Femur (tissue), 1 donor: ENCODE measurements at regions not wholly inside any gene's neighbourhood (a gene's known extent, or its start where the extent isn't known, plus 50 kb on each side); places are given as distances from the start of the nearest gene placed in this dataset.
"Not testable (repeated sequence)": the region's sequence is repeated elsewhere in the genome, so short reads cannot be mapped to it uniquely, and the experiment has no call there.

ENCODE experiments used
- DNase-seq: peaks from one replicate; pipeline ENCODE4 v3.0.0-alpha.2; 2017

DNA sequence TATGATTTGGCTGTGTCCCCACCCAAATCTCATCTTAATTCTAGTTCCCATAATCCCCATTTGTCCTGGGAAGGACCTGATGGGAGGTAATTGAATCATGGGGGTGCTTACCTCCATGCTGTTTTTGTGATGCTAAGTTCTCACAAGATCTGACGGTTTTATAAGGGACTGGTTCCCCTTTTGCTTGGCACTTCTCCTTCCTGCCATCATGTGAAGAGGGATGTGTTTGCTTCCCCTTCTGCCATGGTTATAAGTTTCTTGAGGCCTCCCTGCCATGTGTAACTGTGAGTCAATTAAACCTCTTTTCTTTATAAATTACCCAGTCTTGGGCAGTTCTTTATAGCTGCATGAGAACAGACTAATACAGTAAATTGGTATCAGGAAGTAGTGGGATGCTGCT, 114.1 kb downstream of the ZNF648 start:
- no peak for DNase-seq

DNA sequence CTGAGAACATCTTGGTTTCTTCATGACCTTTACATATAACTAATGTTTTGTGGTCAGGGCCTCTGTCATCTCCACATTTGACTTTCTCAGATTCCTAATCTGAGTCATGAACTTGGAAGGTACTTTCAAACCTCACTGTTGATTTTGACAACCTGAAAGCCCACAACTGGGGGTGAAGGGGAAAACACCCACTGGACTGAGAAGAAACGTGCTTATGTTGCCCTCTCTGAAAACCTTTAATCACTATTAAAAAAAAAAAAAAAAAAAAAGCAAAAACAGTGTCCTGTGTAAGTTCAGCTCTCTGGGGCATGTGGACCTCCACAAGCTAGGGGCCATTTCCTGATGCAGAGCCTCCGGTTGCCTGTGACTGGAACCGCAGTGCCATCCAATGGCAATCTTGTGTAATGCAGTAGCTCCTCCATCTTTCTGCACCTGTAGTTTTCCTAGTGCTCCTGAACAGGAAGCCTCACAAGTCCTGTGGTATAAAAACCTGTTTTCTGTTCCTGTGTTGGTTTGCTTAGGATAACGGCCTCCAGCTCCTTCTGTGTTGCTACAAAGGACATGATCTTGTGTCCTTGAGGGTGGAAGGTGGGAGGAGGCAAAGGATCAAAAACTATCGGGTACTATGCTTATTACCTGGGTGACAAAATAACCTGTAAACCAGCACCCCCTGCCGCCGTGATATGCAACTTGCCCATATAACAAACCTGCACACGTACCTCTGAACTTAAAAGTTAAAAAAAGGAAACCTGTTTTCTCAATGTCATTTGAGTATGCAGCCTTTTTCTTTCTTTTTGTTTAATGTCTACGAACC, 124.5 kb downstream of the ZNF648 start:
- DNase-seq = peak; percentile 29

DNA sequence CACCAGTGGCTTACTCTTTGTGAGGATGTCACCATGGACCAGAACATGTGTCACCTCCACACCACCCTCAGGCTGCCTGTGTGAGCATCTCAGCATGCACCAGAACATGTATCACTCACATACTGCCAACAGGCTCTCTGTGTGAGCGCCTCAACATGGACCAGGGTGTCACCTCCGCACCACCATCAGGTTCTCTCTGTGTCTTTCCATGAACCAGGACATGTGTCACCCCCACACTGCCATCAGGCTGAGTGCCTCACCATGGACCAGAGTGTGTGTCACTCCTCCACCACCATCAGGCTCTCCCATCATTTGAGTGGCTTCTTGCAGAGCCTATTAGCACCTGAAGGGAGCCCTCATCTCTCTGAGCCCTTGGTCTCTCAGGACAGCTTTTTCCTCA, 125.2 kb downstream of the ZNF648 start:
- DNase-seq = no peak

DNA sequence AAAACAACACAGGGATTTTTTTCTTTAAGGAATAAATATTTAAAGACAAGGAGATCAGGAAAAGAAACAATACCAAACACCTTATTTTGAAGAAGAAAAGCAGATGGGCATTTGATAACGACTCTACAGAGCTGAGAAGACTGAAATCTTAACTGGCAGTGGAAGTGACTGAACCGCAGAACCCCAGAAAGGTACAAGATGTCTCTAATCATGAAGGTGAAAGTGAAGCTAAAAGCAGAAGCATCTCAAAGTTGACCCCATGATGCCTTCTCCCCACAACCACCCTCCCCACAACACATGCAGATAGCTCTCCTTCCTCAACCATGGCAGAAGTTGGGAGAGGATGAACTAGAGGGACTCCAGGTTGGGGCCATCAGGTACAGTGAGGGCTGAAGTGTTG, 129.6 kb downstream of the ZNF648 start:
- DNase-seq = no peak

DNA sequence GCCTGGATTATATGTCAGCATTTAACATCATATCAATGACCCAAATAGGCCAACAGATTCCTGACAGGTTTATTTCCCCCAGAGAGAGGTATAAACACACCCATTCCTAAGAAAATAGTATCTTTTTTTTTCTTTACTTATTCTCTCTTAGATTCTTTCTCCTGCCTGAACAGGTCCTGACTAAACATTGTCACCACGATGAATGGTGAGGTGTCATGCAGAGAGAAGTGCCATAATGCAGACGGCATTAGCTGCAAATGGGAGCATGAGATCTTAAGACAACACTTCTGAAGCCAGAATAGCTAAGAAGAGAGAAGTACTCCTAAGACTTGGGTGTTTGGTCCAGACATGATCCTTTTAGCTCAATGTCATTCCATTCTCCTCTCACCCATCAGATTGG, 131.3 kb downstream of the ZNF648 start:
- DNase-seq = no peak

DNA sequence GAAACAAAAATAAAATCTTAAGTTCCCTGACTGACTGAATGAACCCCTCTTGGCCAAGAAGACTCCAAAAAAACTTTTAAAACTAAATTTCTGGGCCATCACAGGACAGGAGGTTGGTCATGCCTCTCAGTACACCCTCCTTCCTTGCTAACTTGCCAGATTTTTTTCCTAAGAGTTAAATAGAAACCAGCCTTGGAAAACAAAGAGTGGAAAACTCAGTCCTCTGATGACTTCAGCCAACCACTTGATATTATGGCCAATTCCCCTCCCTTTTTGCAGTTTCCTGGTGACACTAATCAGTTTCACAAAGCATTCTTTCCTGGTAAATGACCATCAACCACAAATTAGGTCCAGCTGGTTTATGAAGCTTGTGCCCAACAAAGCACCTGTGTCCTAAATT, 134.8 kb downstream of the ZNF648 start:
- DNase-seq = no peak

DNA sequence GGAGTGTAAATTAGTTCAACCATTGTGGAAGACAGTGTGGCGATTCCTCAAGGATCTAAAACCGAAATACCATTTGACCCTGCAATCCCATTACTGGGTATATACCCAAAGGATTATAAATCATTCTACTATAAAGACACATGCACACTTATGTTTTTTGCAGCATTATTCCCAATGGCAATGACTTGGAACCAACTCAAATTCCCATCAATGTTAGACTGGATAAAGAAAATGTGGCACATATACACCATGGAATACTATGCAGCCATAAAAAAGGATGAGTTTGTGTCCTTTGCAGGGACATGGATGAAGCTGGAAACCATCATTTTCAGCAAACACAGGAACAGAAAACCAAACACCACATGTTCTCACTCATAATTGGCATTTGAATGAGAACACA, 137.5 kb downstream of the ZNF648 start:
- DNase-seq = not testable (repeated sequence)

DNA sequence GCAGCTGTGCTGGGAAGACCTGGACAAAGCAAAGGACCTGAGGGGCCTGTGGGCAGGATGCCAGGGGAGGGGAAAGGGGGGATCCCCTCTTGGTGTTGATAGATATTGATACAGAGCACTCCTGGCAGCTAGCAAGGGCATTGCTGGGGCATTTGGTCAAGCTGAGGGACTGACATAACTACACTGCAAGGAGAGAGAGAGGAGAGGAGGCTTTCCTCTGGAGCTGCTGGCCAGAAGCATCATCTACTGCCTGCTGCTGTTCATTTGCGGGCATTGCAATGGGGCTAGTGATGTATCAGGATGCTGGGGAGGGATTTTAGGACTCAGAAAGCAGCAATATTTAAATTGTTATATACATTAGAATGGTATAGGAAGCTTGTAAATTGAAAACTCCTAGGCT, 142.0 kb downstream of the ZNF648 start:
- no peak for DNase-seq

DNA sequence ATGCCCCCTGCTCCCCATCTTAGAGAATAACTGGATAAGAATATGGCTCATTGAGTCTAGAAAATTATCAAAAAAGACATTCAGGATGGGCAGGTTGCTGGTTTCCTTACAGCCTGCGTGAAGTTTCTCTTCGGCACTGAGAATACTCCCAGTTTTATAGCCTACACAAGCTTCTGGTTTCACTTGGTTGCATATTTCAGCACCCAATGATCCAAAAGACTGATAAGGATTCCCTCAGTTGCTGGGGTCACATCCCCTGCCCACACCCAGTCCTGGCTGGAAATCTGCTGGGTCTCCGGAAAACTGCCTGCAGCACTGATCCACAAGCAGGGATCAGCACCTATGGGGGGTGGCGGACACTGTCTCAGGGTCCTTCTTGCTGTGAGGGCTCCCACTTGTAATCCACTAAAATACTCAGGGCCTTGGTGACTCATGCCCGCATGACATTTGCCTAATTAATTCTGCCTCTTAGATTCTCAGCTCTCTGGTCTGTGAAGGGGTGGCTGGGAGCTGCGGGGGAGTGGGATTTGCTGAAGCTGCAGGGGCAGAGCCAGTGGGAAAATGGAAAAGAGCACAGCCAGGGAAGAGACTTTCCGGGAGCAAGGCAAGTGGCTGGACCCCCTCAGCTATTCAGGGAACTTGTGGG, 142.5 kb downstream of the ZNF648 start:
- no peak for DNase-seq

DNA sequence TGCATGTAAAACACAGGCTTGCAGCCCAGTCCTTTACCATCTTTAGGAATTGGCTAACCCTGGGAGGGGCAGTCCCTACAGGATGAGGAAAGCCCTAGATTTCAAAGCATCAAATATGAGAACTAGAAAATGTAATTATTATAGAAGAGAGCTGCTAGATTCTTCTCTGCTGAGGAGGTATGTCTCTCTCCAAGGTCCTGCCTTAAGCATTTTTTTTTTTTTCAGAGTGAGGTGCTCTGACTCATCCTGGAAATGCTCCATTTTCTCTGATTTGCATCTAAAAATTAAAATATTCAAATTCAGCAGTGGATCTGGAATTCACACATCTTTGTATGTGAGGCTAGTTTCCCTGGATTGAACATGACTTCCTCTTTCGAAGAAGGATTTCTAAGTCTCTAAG, 149.8 kb downstream of the ZNF648 start:
- DNase-seq = no peak

DNA sequence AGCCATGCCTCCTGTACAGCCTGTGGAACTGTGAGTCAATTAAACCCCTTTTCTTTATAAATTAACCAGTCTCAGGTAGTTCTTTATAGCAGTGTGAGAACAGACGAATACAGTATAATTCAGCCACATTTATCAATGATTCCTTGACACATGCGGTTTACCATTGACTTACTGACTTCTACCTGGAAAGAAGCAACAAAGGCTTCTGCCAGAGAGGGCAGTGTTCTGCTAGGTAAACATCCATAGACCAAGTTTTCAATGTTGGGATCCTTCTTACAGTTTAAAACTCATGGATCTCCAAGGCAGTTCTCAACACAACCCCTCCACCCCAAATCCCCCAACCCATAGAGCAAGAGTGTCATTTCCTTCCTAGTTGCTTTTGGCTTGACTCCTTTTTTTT, 150.6 kb downstream of the ZNF648 start:
- DNase-seq = no peak

DNA sequence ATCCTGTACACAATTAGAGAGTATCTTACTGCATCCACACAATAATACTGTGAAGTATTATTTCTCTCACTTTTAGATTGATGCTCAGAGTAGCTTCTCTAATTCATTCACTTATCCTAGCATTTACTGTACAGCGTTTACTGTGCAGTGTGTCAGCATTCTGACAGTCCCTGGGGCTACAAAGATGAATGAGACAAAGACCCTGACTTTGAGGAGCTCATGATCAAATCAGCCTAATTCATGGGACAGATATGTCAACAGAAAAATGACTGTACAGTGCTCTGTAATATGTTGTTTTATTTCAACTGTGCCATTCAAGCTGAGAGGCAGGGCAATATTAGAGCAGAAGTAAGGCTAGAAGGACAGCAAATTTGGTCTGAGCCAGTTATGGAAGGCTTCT, 152.5 kb downstream of the ZNF648 start:
- DNase-seq = no peak

DNA sequence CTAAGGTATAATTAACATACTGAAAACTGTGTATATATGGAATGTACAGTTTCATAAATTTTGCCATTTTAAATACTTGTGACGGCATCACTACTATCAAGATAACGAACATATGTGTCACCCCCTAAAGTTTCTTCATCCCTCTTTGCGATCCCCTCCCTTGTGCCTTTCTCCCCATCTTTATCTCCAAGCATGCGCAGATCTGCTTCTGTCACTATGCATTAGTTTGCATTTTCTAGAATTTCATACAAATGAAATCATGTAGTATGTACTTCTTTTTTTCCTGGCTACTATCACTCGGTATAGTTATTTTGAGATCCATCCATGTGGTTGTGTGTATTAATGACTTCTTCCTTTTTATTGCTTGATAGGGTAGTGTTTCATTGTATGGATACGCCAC, 154.9 kb downstream of the ZNF648 start:
- DNase-seq = no peak

DNA sequence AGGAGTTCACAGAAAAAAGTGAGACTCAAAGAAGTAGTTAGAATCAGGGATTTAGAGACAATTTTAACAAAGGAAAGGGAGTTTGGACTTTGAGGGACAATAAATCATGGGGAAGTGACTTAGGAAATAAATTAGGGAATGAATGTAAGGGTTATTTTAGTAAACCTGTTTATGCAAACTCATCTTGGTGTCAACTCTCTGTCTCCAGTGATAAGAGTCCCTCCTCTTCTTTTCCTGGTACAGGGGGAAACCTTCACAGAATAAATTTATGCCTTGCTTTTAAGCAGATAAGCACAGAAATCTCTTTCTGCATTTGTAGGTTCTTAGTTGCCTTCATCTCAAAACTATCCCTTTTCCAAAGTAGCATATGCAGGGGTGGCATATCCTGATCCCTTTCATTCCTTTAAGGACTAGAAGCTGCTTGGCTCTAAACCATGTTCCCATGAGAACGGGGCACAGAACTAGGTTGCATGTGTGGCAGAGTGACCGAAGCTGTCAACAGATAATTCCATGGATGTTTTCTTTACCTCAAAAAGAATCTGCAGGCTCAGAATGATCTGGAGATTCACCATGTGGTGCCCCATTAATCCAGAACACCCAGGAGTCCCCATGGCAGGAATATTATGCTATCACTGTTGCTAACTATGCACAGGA, 155.4 kb downstream of the ZNF648 start:
- DNase-seq = no peak

DNA sequence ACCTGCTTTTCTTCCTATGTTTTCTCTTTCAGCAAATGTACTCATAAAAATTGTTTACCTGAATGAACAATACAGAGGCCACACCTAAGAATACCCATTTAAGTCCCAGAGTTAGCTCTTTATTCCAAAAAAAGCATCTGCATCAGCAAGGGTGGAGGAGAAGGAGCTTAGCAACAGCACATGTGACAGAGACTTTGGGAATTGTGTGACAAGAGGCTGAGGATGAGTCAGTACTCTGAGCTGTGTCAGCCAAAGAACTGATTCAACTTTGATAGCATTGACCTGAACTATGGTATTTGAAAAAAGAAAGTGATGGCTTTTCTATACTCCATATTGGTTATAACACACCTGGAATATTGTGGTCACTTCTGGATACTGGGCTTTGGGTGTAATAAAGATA, 162.7 kb downstream of the ZNF648 start:
- no peak for DNase-seq

DNA sequence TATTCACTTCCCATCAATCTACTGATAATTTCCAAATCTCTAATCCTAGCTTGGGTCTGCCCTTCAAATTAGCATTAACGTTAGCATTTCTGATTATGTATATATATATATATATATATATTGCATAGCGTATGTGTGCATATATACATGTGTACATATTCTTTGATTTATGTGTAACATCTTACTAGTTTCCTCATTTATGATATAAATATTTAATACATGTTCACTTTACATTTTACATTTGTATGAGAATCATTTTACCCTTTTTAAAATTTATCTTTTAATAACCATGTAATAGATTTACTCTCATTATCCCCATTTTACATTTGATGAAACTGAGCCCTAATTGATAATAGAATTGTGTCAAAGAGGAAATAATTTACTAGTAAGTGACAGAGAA, 164.7 kb downstream of the ZNF648 start:
- DNase-seq = no peak

DNA sequence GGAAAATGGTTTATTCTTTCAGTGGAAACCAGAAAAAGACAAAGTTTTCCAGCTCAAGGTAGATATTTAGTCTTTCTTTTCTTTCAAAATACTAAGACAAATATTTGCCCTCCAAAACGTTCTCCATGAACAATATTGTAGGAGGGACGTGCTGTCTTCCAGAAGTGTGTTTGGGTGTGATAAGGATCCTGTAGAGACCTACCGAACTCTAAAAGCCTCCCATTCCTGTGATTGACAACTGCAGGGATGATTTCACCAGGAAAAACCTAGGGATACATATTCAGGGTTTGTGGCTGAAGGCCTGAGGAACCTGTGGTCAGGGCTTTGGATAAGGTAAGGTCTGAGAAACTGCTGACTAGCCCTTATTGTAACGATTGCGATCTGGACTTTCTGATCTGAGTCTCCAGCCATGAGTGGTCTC, 167.1 kb downstream of the ZNF648 start:
- DNase-seq = no peak

DNA sequence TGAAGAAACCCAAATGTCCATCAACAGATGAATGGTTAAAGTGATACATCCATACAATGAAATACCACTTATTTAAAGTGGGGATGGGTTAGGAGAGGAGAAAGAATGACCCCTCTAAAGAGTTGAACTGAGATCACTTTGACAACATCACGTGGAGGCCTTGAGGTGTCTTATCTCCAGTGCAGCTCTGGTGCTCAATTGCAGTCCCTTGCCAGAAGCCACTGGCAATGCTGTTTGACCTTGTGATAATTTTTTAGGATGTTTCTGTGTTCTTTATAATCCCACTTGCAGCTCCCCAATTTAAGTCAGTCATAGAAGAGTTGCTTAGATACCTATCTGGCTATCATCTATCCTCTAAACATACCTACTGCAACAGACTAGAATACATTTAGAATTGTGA, 167.6 kb downstream of the ZNF648 start:
- DNase-seq = no peak

DNA sequence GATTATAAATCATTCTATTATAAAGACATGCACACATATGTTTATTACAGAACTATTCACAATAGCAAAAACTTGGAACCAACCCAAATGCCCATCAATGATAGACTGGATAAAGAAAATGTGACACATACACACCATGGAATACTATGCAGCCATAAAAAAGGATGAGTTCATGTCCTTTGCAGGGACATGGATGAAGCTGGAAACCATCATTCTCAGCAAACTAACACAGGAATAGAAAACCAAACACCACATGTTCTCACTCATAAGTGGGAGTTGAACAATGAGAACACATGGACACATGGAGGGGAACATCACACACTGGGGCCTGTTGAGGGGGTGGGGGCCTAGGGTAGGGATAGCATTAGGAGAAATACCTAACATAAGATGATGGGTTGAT, 168.4 kb downstream of the ZNF648 start:
- not testable (repeated sequence) for DNase-seq

DNA sequence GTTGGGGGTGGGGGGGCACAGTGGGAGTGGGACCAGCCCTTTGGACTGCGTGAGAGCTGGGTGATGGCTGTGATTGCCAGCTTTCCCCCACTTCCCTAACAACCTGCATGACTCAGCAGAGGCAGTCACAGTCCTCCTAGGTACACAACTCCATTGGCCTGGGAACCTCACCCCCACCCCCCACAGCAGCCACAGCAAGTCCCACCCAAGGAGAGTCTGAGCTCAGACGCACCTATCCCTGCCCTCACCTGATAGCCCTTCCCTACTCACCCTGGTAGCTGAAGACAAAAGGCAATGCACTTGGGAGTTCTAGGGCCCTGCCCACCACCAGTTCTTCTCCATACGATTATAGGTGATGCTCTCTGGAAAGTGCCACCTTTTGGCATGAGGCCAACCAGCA, 188.9 kb downstream of the ZNF648 start:
- DNase-seq = no peak

DNA sequence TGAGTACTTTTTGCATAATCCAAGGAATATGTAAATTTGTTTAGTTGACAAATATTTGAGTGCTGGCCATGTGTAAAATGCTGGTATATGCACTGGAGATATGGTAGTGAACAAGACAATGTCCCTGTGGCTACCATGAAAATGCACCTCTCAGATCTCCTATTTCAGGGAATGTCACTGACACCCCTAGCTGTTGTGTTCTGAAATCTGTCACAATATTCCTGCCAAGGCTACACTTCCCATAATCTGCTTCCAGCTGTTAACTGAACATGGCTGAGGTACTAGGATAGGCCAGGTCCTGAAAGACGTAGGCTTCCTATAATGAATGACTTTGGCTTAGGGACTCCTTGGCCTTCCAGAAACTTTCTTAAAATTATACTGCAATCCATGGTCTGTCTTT, 197.8 kb downstream of the ZNF648 start:
- no peak for DNase-seq

DNA sequence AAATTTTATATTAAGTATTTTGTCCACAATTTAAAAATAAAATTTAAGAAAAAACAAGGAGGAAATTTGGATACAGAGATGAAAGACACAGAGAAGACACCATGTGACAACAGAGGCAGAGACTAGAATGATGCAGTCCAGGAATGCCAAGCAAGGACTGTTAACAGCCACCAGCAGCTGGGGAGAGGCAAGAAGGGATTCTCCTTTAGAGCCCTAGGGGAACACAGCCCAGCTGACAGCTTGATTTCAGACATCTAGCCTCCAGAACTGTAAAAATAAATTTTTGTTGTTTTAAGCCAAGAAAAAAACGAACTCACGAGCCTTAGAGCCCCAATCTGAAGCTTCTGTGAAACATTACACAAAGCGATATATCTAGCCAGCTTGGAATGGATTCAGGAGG, 198.5 kb downstream of the ZNF648 start:
- DNase-seq = no peak

DNA sequence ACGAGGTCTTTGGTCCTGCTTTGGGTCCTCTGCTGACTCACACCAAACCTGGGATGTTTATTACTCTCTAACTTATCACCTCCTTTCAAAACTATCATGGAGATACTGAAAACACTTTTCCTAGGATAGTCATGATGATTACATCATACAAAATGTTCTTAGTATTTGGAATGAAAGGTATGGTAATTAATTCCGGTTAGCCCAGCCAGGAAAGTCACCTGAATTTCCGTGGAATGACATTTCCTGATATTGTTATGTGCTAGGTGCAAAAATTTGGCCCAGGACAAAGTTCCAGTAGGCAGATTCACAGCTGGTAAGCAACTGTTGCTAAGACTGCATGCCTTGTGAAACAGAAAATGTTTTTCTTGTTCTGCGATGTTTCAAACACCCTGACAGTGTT, 203.4 kb downstream of the ZNF648 start:
- no peak for DNase-seq
